IPS DF 6.9 (cell line): ENCODE measurements at regions not wholly inside any gene's neighbourhood (a gene's known extent, or its start where the extent isn't known, plus 50 kb on each side); places are given as distances from the start of the nearest gene placed in this dataset.

Experiments used
- DNase-seq: peaks from one replicate; pipeline ENCODE4 v3.0.0-alpha.2; 2013; ENCODE audit warnings: low read depth, low spot score
- H3K27ac ChIP-seq: one replicate; pipeline ENCODE4 v1.5.1; 2013; ENCODE audit warnings: low read length, control low read depth
- H3K27me3 ChIP-seq: 2 replicates; pipeline ENCODE4 v1.6.1; 2013; ENCODE audit warnings: mild to moderate bottlenecking, low read length; ENCODE audit not compliant: control insufficient read depth, insufficient read depth
- H3K36me3 ChIP-seq: 2 replicates; pipeline ENCODE4 v1.6.1; 2013; ENCODE audit warnings: low read length; ENCODE audit not compliant: control insufficient read depth, insufficient read depth
- H3K4me1 ChIP-seq: 2 replicates; pipeline ENCODE4 v1.6.1; 2013; ENCODE audit warnings: low read length; ENCODE audit not compliant: control insufficient read depth, insufficient read depth
- H3K4me3 ChIP-seq: 2 replicates; pipeline ENCODE4 v1.5.1; 2013; ENCODE audit warnings: mild to moderate bottlenecking, low read length
- H3K9me3 ChIP-seq: 2 replicates; pipeline ENCODE4 v1.6.1; 2013; ENCODE audit warnings: low read length, inconsistent platforms; ENCODE audit not compliant: control insufficient read depth, insufficient read depth
- WGBS: extraction: QIAGEN DNeasy Blood & Tissue Kit; methylation state at CpG from one replicate; pipeline ENCODE4 v1.1.7; 2013; ENCODE audit warnings: mixed read lengths, missing lambda C conversion rate; ENCODE audit not compliant: insufficient read length, insufficient coverage; 5-methylcytosine and 5-hydroxymethylcytosine counted together

DNA sequence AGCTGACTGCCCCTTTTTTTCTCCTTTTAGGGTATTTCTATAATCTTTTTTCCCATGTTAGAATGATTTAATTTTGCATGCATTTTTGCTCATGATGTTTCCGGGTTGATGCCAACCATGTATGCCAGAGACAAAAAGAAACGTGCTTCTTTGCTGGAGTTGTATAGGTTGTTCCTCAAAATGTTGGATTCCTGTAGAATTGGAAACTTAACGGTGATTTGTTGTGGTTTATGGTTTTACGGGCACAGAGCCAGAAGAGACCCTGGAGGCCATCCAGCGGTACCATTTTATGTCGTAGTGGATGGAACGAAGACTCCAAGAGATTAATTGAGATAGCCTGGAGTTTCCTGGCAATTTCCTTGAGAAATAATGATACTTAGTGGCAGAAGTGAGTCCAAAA, 481.5 kb upstream of the RGMA start:
- no peak overlapping the region for H3K4me3 ChIP-seq
- no peaks in the 10 kb centered on the region for H3K9me3 ChIP-seq
- no CpG with 5 or more reads among the region's 7 CpGs for WGBS
- no peaks in the 10 kb centered on the region for H3K27me3 ChIP-seq
- DNase-seq = no peak
- no peaks in the 10 kb centered on the region for H3K4me1 ChIP-seq
- no peak overlapping the region for H3K27ac ChIP-seq
- no peaks in the 10 kb centered on the region for H3K36me3 ChIP-seq

DNA sequence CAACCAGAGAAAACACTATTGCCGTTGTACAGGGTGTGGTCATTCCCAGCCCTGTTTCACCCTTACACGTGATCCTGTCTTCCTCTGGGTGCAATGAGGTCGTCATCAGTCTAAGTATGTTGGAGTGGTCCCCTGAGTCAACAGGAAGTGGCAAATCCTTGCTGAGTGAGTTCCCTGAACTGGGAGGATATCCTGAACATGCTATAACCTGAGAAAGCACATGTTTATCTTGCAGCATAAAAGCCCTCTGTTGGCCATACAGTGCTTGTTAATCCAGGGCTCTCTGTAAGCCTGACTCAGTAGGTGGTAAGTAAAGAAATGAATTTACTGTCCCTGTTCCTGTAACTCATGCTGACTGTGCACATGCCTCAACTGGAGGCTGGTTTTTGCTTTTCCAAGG, 477.8 kb upstream of the RGMA start:
- no peaks in the 10 kb centered on the region for H3K9me3 ChIP-seq
- no peaks in the 10 kb centered on the region for H3K27me3 ChIP-seq
- no peak overlapping the region for H3K4me3 ChIP-seq
- no peaks in the 10 kb centered on the region for H3K36me3 ChIP-seq
- no peak for DNase-seq
- no peak overlapping the region for H3K27ac ChIP-seq
- WGBS = no CpG with 5 or more reads among the region's 3 CpGs
- H3K4me1 ChIP-seq = no peaks in the 10 kb centered on the region

- no CpG with 5 or more reads among the region's 4 CpGs for WGBS
- no peaks in the 10 kb centered on the region for H3K9me3 ChIP-seq
- H3K4me3 ChIP-seq = no peak overlapping the region
- no peaks in the 10 kb centered on the region for H3K36me3 ChIP-seq
- H3K4me1 ChIP-seq = no peaks in the 10 kb centered on the region
- H3K27me3 ChIP-seq = no peaks in the 10 kb centered on the region
- no peak for DNase-seq
- H3K27ac ChIP-seq = no peak overlapping the region
Measured at GRCh38 chr15:93565201-93565600, 476.2 kb upstream of the RGMA start.

GRCh38 chr15:93563218-93563617, 474.2 kb upstream of the RGMA start:
- WGBS = no CpG with 5 or more reads among the region's 8 CpGs

DNA sequence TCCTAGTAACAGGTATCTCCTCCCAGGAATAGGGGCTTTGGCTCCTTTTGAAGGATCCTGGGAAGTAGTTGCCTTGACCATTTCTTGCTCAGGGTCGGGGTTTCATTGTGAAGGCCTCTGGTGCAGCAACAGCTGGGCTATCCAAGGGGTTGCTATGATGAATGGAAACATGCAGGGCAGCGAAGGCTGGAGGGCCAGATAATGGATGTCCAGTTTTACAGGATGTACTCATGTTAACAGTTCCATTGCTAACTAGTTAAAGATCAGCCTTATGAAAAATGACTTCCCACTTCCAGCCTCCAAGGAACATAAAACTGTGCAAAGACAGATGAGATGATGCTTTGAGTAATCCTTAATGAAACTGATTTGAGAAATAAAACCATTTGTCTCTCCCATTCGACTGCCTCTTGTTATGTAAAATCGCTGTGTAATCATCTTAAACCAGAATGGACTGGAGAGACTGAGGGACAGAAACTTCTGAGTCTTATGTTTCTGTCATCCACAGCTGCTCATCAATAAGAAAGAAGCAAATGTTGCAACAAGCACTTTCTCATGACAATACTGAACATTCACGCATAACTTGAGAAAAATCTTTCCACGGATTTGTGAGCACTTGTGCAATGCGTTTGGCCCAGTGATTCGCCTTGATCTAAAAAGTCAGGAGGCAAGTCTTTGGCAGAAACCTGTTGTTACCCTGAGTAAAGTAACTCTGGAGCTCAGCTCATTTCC, 473.5 kb upstream of the RGMA start:
- Histone ChIP-seq H3K4me3 (no peak overlapping the region), H3K27ac (no peak overlapping the region), H3K9me3 (no peaks in the 10 kb centered on the region), H3K4me1 (no peaks in the 10 kb centered on the region), H3K36me3 (no peaks in the 10 kb centered on the region), H3K27me3 (no peaks in the 10 kb centered on the region)
- DNase-seq = no peak
- WGBS = no CpG with 5 or more reads among the region's 8 CpGs

More at GRCh38 chr15:93563218-93563617, 474.2 kb upstream of the RGMA start:
- H3K9me3 ChIP-seq = no peaks in the 10 kb centered on the region
- no peaks in the 10 kb centered on the region for H3K4me1 ChIP-seq
- H3K4me3 ChIP-seq = no peak overlapping the region
- H3K36me3 ChIP-seq = no peaks in the 10 kb centered on the region
- H3K27ac ChIP-seq = no peak overlapping the region
- DNase-seq = no peak
- no peaks in the 10 kb centered on the region for H3K27me3 ChIP-seq

GRCh38 chr15:93557696-93558095, 468.7 kb upstream of the RGMA start:
- H3K9me3 ChIP-seq = no peaks in the 10 kb centered on the region
- H3K4me1 ChIP-seq = no peaks in the 10 kb centered on the region
- H3K36me3 ChIP-seq = no peaks in the 10 kb centered on the region
- no peak overlapping the region for H3K27ac ChIP-seq
- H3K4me3 ChIP-seq = no peak overlapping the region
- H3K27me3 ChIP-seq = no peaks in the 10 kb centered on the region
- no peak for DNase-seq
- no CpG with 5 or more reads among the region's 1 CpG for WGBS

DNA sequence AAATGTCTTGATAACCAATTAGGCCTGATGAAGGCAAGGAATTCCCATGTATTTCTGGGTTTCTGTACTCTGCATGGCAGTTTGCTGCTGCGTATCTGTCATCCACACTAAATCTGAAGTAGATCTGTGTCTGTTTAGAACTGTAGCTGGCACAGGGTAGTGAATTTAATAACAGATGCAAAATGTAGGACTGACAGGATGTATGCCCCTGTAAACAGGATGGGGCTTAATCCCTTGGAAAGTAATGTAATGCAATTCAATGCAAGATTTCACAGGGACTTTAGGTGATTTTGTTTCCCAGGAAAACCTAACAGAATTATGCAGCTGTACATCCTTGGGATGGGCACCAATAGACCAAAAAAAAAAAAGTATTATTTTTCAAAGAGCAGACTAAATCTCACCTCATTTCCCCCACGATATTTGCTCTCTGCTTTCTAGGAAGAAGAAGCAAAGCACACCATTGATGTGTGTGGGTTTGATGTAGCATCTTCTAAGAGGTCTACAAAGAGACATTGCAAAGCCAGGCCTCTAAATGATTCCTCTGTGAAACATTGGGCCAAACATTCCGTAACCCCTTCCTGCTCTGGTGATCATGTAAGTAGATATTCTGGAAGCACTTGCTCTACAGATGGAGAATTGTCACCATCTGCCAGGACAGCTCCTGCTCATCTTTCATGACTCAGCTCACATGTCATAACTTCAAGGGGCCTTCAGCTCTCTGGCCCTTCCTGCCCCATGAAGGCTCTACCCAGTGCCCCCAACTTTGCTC, 464.3 kb upstream of the RGMA start:
- no peak overlapping the region for H3K4me3 ChIP-seq
- H3K9me3 ChIP-seq = no peaks in the 10 kb centered on the region
- H3K4me1 ChIP-seq = no peaks in the 10 kb centered on the region
- DNase-seq = no peak
- WGBS = no CpG with 5 or more reads among the region's 3 CpGs
- H3K27ac ChIP-seq = no peak overlapping the region
- no peaks in the 10 kb centered on the region for H3K36me3 ChIP-seq
- H3K27me3 ChIP-seq = no peaks in the 10 kb centered on the region

- Histone ChIP-seq H3K9me3 (no peaks in the 10 kb centered on the region), H3K27me3 (no peaks in the 10 kb centered on the region), H3K27ac (no peak overlapping the region), H3K36me3 (no peaks in the 10 kb centered on the region), H3K4me3 (no peak overlapping the region), H3K4me1 (no peaks in the 10 kb centered on the region)
- DNase-seq = no peak
- no CpG with 5 or more reads among the region's 3 CpGs for WGBS
Measured at GRCh38 chr15:93543093-93543492, 454.1 kb upstream of the RGMA start.

DNA sequence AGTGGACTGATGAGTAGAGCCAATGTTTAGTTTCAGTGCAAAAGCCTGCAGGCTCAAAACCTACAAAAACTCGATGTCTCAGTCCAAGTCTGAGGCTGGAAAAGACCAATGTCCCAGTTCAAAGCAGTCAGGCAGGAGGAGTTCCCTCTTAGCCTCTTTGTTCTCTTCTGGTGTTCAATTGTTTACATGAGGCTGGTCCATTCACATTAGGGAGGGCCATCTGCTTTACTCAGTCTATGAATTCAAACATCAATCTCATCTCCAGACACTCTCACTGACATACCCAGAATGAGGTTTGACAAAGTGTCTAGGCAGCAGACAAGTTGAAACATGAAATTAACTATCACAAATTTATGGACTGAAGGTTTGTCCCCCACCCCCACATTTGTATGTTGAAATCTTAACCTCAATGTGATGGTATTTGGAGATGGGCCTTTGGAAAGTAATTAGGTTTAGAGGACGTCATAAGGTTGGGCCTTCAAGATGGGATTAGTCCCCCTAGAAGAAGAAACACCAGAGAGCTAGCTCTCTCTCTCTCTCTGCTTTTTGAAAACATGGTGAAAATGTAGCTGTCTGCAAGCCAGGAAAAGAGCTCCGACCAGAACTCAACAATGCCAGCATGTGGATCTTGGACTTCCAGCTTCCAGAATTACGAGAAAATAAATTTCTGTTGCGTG, 438.5 kb upstream of the RGMA start:
- Histone ChIP-seq H3K36me3 (no peaks in the 10 kb centered on the region), H3K4me3 (no peak overlapping the region), H3K4me1 (no peaks in the 10 kb centered on the region), H3K27me3 (no peaks in the 10 kb centered on the region), H3K27ac (no peak overlapping the region), H3K9me3 (no peaks in the 10 kb centered on the region)
- no peak for DNase-seq
- WGBS = no CpG with 5 or more reads among the region's 5 CpGs

GRCh38 chr15:93524432-93524831, 435.4 kb upstream of the RGMA start:
- no peaks in the 10 kb centered on the region for H3K4me1 ChIP-seq
- no peak overlapping the region for H3K4me3 ChIP-seq
- no peak overlapping the region for H3K27ac ChIP-seq
- no CpG with 5 or more reads among the region's 6 CpGs for WGBS
- H3K9me3 ChIP-seq = no peaks in the 10 kb centered on the region
- H3K27me3 ChIP-seq = no peaks in the 10 kb centered on the region
- DNase-seq = no peak
- no peaks in the 10 kb centered on the region for H3K36me3 ChIP-seq
